Activated B cell treated with CpG ODN at 0.5 μM for 24 hours (primary cell): ENCODE measurements at regions not wholly inside any gene's neighbourhood (a gene's known extent, or its start where the extent isn't known, plus 50 kb on each side); places are given as distances from the start of the nearest gene placed in this dataset.

Experiments used
- ATAC-seq: fragments of 200-7000 bp; cut with Tn5 transposase; one replicate; pipeline ENCODE4 v1.10.0; 2021; ENCODE audit warnings: low read depth, mild to moderate bottlenecking, moderate library complexity
- CTCF ChIA-PET: fragments of 350-600 bp; sonication (Branson Sonifier 250); formaldehyde crosslinking; loops from one replicate; lab custom pipeline; 2021; ENCODE audit warnings: antibody characterized with exemption; lab: Charles Lee
- POLR2A ChIA-PET: fragments of 350-600 bp; sonication (Branson Sonifier 250); formaldehyde crosslinking; loops from one replicate; lab custom pipeline; 2021; ENCODE audit warnings: antibody characterized with exemption; lab: Charles Lee
- DNase-seq: peaks from one replicate; pipeline ENCODE4 v3.0.0; 2022
- H3K27ac Mint-ChIP-seq: one replicate; pipeline ENCODE4 v1.8.0; 2020; ENCODE audit warnings: mixed read lengths
- H3K27me3 Mint-ChIP-seq: one replicate; pipeline ENCODE4 v1.8.0; 2021; ENCODE audit warnings: mixed read lengths
- H3K36me3 Mint-ChIP-seq: one replicate; pipeline ENCODE4 v1.8.0; 2021; ENCODE audit warnings: low read depth, mixed read lengths
- H3K4me1 Mint-ChIP-seq: one replicate; pipeline ENCODE4 v1.8.0; 2021; ENCODE audit warnings: mixed read lengths
- H3K4me3 Mint-ChIP-seq: one replicate; pipeline ENCODE4 v1.8.0; 2020; ENCODE audit warnings: mild to moderate bottlenecking, mixed read lengths
- H3K9me3 Mint-ChIP-seq: one replicate; pipeline ENCODE4 v1.8.0; 2020; ENCODE audit warnings: mixed read lengths
- CTCF ChIP-seq: fragments of 200-600 bp; IDR thresholded peaks from one replicate; pipeline ENCODE4 v1.8.0; 2022; ENCODE audit warnings: antibody characterized with exemption, mild to moderate bottlenecking
- intact Hi-C: fragments of 100-400 bp; cut with micrococcal nuclease; formaldehyde crosslinking; loops from one replicate; pipeline ENCODE4 v1.15.1; 2024

- Mint-ChIP-seq H3K27ac (no peak overlapping the region), H3K36me3 (no peaks in the 10 kb centered on the region), H3K4me3 (no peak overlapping the region), H3K27me3 (no peaks in the 10 kb centered on the region), H3K4me1 (peaks cover 22% of the 10 kb centered on the region), H3K9me3 (no peaks in the 10 kb centered on the region)
- ChIA-PET POLR2A (no interaction called here), CTCF (no interaction called here)
- ATAC-seq = no peak
- TF ChIP-seq CTCF = no peak
- no peak for DNase-seq
- intact Hi-C loops = no loop called here
Measured at GRCh38 chr22:48071305-48071704, 1308.9 kb downstream of the TBC1D22A start.

GRCh38 chr22:48070760-48071159 is 1308.3 kb downstream of the TBC1D22A start:
- no peak for TF ChIP-seq CTCF
- Mint-ChIP-seq H3K27me3 (no peaks in the 10 kb centered on the region), H3K4me3 (no peak overlapping the region), H3K36me3 (no peaks in the 10 kb centered on the region), H3K4me1 (peaks cover 22% of the 10 kb centered on the region), H3K9me3 (no peaks in the 10 kb centered on the region), H3K27ac (no peak overlapping the region)
- intact Hi-C loops = no loop called here
- CTCF ChIA-PET = no interaction called here
- ATAC-seq (no peak), DNase-seq (no peak)
- POLR2A ChIA-PET = interaction anchor here (0.6 kb wide), 1 partner anchor 875 kb away, joined by 3 read pairs; no protein-coding TSS in a partner anchor

- DNase-seq = no peak
- Mint-ChIP-seq H3K4me1 (peaks cover 22% of the 10 kb centered on the region), H3K36me3 (no peaks in the 10 kb centered on the region), H3K27ac (no peak overlapping the region), H3K27me3 (peaks cover 4% of the 10 kb centered on the region), H3K9me3 (no peaks in the 10 kb centered on the region), H3K4me3 (no peak overlapping the region)
- ATAC-seq = no peak
- TF ChIP-seq CTCF = no peak
- intact Hi-C loops = no loop called here
- ChIA-PET CTCF (no interaction called here), POLR2A (interaction anchor here (0.6 kb wide), 1 partner anchor 874 kb away, joined by 3 read pairs; no protein-coding TSS in a partner anchor)
Measured at GRCh38 chr22:48070083-48070482, 1307.6 kb downstream of the TBC1D22A start.

- TF ChIP-seq CTCF = no peak
- no peak overlapping the region for H3K27ac Mint-ChIP-seq
- H3K4me1 Mint-ChIP-seq = peaks cover 22% of the 10 kb centered on the region
- H3K9me3 Mint-ChIP-seq = no peaks in the 10 kb centered on the region
- DNase-seq (no peak), ATAC-seq (no peak)
- ChIA-PET POLR2A (no interaction called here), CTCF (no interaction called here)
- H3K4me3 Mint-ChIP-seq = no peak overlapping the region
- intact Hi-C loops = no loop called here
- peaks cover 4% of the 10 kb centered on the region for H3K27me3 Mint-ChIP-seq
- H3K36me3 Mint-ChIP-seq = no peaks in the 10 kb centered on the region
Measured at GRCh38 chr22:48069256-48069655, 1306.8 kb downstream of the TBC1D22A start.

DNA sequence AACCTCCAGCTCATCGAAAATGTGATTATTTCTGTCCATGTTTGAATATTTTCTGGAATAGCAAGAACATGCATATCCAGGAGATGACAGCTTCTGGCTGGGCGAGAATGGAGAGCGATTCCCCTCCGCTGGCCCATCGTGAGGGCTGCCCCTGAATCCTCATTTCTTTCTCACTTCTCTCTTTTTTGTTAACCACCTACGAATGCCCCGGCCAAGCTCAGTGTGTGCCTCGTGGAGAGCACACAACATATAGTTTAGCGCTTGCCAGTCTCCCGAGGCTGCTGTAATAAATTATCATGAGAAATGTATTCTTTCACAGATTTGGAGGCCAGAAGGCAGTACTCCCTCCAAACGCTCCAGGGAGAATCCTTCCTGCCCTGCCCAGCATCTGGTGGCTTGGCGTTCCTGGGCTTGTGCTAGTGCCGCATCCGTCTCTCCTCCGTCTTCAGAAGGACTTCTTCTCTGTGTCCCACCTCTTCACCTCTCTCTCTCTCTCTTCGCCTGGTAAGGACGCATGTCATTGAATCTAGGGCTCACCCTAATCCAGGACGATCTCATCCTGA is 1306.0 kb downstream of the TBC1D22A start:
- Mint-ChIP-seq H3K27me3 (peaks cover 4% of the 10 kb centered on the region), H3K4me1 (peaks cover 22% of the 10 kb centered on the region), H3K27ac (no peak overlapping the region), H3K4me3 (no peak overlapping the region), H3K9me3 (no peaks in the 10 kb centered on the region), H3K36me3 (no peaks in the 10 kb centered on the region)
- POLR2A ChIA-PET = interaction anchor here (1.0 kb wide), 1 partner anchor 24 kb away, joined by 7 read pairs; no protein-coding TSS in a partner anchor
- CTCF ChIA-PET = no interaction called here
- no peak for TF ChIP-seq CTCF
- DNase-seq (no peak), ATAC-seq (no peak)
- intact Hi-C loops = no loop called here
